Breast epithelium (tissue), 4 donors: ENCODE measurements at regions not wholly inside any gene's neighbourhood (a gene's known extent, or its start where the extent isn't known, plus 50 kb on each side); places are given as distances from the start of the nearest gene placed in this dataset.

Experiments
- DNase-seq, 2 donors: peaks; one replicate each; pipeline ENCODE4 v3.0.0-alpha.2; 2019; ENCODE audit warnings: low spot score in 2 of 2
- H3K27ac ChIP-seq, 2 donors: fragments of 200-600 bp; sonication (generic) in 1 of 2; one replicate each; pipeline ENCODE4 v1.5.1; 2016 to 2019; ENCODE audit warnings: mild to moderate bottlenecking in 1 of 2
- H3K27me3 ChIP-seq, 2 donors: fragments of 200-600 bp; sonication (generic) in 1 of 2; one replicate each; pipeline versions ENCODE4 v1.5.1 to v1.6.0; 2017 to 2019; ENCODE audit warnings: control low read depth in 1 of 2, mild to moderate bottlenecking in 1 of 2
- H3K36me3 ChIP-seq: fragments of 200-600 bp; one replicate; pipeline ENCODE4 v1.5.1; 2019
- H3K4me1 ChIP-seq, 2 donors: fragments of 200-600 bp; sonication (generic); one replicate each; pipeline ENCODE4 v1.5.1; 2016 to 2019; ENCODE audit warnings: control low read depth in 1 of 2
- H3K4me3 ChIP-seq, 3 donors: fragments of 200-600 bp; sonication (generic); 1 replicate in 2 of 3; 2 replicates in 1 of 3; pipeline ENCODE4 v1.5.1; 2016 to 2019; ENCODE audit warnings: mild to moderate bottlenecking in 3 of 3, moderate library complexity in 2 of 3
- H3K9me3 ChIP-seq, 2 donors: fragments of 200-600 bp; sonication (generic) in 1 of 2; one replicate each; pipeline ENCODE4 v1.5.1; 2016 to 2019; ENCODE audit warnings: control low read depth in 1 of 2
- POLR2A ChIP-seq: fragments of 450-650 bp; IDR thresholded peaks from one replicate; pipeline ENCODE4 v1.6.1; 2016; ENCODE audit warnings: antibody characterized with exemption, mild to moderate bottlenecking, moderate library complexity
- POLR2AphosphoS5 ChIP-seq, 3 donors: sonication (generic); formaldehyde crosslinking; IDR thresholded peaks; one replicate each; pipeline ENCODE4 v1.6.1; 2017; ENCODE audit warnings: antibody characterized with exemption in 3 of 3
- intact Hi-C: fragments of 100-400 bp; cut with DNase I; formaldehyde crosslinking; loops from one replicate; pipeline ENCODE4 v1.15.1; 2023; ENCODE audit warnings: low total_unique reads
- TF ChIP-seq, protein P1 (sequence below), 3 donors: fragments of 450-650 bp; IDR thresholded peaks; one replicate each; pipeline ENCODE4 v1.5.1; 2016 to 2017; ENCODE audit warnings: antibody characterized with exemption in 3 of 3, mild to moderate bottlenecking in 3 of 3, moderate library complexity in 3 of 3

DNA sequence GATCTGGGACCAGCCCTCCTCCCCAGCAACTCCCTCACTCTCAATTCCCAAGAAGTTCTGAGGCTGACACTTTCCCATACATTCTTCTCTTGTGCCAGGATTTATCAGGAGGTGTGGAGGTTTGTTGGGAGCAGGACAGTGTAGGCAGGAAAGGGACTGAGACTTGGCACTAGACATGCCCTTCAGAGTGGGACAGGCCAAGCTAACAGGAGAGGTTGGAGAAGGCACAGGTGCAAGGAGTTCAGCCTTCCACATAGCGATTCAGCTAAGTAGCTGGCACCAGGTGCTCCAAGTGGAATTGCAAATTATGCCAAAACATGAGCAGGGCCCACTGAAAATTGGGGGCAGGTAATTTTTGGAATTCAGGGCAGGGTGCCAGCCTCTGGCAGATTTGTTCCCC, 83.0 kb upstream of the DUSP10 start:
- Histone ChIP-seq H3K9me3 (no peaks in the 10 kb centered on the region), H3K36me3 (no peaks in the 10 kb centered on the region)
- intact Hi-C loops = no loop called here

DNA sequence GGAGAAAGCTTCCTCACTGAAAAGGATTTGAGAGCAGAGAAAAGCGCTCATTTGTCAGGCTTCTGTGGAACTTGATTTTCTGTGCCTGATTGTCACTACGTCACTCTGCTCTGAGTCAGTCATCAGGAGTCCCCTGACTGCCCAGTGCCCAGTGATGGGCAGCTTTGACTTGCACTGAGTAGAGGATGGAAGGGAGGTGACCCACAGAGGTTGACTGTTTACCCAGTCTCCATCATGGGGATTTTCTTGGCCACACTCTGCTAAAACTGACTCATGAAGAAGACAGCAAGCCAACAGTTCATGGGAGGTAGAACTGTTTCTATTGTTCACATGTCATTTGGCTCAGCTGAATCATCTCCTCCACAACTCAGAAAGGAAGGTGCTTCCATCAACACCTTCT, 82.1 kb upstream of the DUSP10 start:
- TF ChIP-seq, protein P1, sequence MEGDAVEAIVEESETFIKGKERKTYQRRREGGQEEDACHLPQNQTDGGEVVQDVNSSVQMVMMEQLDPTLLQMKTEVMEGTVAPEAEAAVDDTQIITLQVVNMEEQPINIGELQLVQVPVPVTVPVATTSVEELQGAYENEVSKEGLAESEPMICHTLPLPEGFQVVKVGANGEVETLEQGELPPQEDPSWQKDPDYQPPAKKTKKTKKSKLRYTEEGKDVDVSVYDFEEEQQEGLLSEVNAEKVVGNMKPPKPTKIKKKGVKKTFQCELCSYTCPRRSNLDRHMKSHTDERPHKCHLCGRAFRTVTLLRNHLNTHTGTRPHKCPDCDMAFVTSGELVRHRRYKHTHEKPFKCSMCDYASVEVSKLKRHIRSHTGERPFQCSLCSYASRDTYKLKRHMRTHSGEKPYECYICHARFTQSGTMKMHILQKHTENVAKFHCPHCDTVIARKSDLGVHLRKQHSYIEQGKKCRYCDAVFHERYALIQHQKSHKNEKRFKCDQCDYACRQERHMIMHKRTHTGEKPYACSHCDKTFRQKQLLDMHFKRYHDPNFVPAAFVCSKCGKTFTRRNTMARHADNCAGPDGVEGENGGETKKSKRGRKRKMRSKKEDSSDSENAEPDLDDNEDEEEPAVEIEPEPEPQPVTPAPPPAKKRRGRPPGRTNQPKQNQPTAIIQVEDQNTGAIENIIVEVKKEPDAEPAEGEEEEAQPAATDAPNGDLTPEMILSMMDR (IDR thresholded peaks at IDR 0.05) = no peak
- no peak for TF ChIP-seq POLR2AphosphoS5 (IDR thresholded peaks at IDR 0.05)
- TF ChIP-seq POLR2A = no peak
- Histone ChIP-seq H3K4me1 (no peaks in the 10 kb centered on the region), H3K4me3 (no peak overlapping the region), H3K9me3 (peaks cover 0 to 1% of the 10 kb centered on the region in 2 donors), H3K36me3 (no peaks in the 10 kb centered on the region), H3K27me3 (no peaks in the 10 kb centered on the region), H3K27ac (no peak overlapping the region)
- no peak for DNase-seq
- intact Hi-C loops = no loop called here

More for the DNA sequence above, 83.0 kb upstream of the DUSP10 start:
- no peaks in the 10 kb centered on the region for H3K4me1 ChIP-seq
- TF ChIP-seq, protein P1 (IDR thresholded peaks at IDR 0.05) = no peak
- TF ChIP-seq POLR2A (no peak), POLR2AphosphoS5 (IDR thresholded peaks at IDR 0.05) (no peak)
- H3K27ac ChIP-seq = no peak overlapping the region
- no peak for DNase-seq
- no peak overlapping the region for H3K4me3 ChIP-seq
- no peaks in the 10 kb centered on the region for H3K27me3 ChIP-seq

DNA sequence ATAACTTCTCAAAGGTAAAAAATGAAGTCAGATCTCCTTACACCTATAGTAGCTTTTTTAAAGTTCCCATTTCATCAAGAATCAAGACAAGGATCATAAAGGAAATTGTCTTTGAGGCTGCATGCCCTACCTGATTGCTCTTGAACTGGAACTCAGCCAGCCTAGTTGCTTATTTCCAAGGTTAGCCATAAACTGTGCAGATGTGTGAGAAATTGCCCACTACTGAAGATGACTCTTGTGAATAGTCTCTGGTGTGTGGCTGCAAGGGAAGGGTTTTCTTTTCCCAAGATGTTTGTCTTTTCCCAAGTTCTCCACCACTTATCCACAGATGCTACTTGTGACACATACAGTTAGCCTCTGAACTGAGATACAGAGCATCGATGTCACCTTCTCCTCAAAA, 81.7 kb upstream of the DUSP10 start:
- intact Hi-C loops = no loop called here
- H3K9me3 ChIP-seq = peaks cover 0 to 4% of the 10 kb centered on the region in 2 donors

DNA sequence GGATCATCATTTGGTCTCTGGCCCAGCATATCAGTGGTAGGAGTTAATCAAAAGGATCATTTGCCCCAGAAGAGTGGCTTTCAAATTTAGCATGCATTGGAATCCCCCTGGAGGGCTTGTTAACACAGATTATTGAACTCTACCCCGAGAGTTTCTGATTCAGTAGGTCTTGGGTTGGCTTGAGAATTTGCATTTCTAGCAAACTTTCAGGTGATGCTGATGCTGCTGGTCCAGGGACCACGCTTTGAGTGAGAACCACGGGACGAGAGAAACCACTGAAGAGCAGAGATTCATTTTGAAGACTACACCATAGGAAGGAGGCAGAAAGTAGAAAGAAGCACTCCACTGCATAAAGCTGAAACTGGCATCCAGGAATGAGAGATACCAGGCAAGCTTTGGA, 81.3 kb upstream of the DUSP10 start:
- DNase-seq = no peak
- no peak for TF ChIP-seq POLR2AphosphoS5 (IDR thresholded peaks at IDR 0.05)
- TF ChIP-seq, protein P1 (IDR thresholded peaks at IDR 0.05) = no peak
- TF ChIP-seq POLR2A = no peak
- Histone ChIP-seq H3K9me3 (peaks cover 0 to 4% of the 10 kb centered on the region in 2 donors), H3K27ac (no peak overlapping the region), H3K36me3 (no peaks in the 10 kb centered on the region), H3K4me3 (no peak overlapping the region), H3K27me3 (no peaks in the 10 kb centered on the region), H3K4me1 (no peaks in the 10 kb centered on the region)
- intact Hi-C loops = no loop called here

More for the DNA sequence above, 81.7 kb upstream of the DUSP10 start:
- DNase-seq = no peak
- no peaks in the 10 kb centered on the region for H3K27me3 ChIP-seq
- H3K36me3 ChIP-seq = no peaks in the 10 kb centered on the region
- H3K27ac ChIP-seq = no peak overlapping the region
- H3K4me3 ChIP-seq = no peak overlapping the region
- no peak for TF ChIP-seq POLR2AphosphoS5 (IDR thresholded peaks at IDR 0.05)
- TF ChIP-seq, protein P1 (IDR thresholded peaks at IDR 0.05) = no peak
- TF ChIP-seq POLR2A = no peak
- no peaks in the 10 kb centered on the region for H3K4me1 ChIP-seq

DNA sequence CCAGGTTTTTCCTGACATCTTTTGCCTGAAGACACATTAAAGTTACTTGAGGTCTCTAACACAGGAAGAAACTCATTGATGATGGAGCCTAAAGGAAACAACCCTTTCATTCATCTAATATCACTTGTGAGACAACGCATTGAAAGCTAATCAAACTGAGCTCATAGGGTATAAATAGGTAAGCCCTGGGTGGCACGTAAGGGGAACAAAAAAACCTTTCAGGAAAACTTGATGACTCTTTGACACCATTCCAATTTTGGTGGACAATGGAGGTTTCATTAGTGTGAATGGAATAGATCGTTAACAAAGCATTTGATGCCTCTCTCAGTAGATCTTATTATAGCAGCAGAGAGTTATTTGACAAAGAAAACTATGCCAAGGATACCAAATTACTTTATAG, 80.7 kb upstream of the DUSP10 start:
- DNase-seq = no peak
- Histone ChIP-seq H3K36me3 (no peaks in the 10 kb centered on the region), H3K9me3 (peaks cover 0 to 4% of the 10 kb centered on the region in 2 donors), H3K4me3 (no peak overlapping the region), H3K27ac (no peak overlapping the region), H3K4me1 (no peaks in the 10 kb centered on the region), H3K27me3 (no peaks in the 10 kb centered on the region)
- intact Hi-C loops = no loop called here
- TF ChIP-seq POLR2A = no peak
- no peak for TF ChIP-seq POLR2AphosphoS5 (IDR thresholded peaks at IDR 0.05)
- TF ChIP-seq, protein P1 (IDR thresholded peaks at IDR 0.05) = no peak
